Right lobe of liver (tissue), 6 donors: ENCODE measurements at regions not wholly inside any gene's neighbourhood (a gene's known extent, or its start where the extent isn't known, plus 50 kb on each side); places are given as distances from the start of the nearest gene placed in this dataset.

Source experiments
- ATAC-seq, 4 donors: fragments of 200-7000 bp; cut with Tn5 transposase; one replicate each; pipeline ENCODE4 v1.9.1; 2020; ENCODE audit warnings: mild to moderate bottlenecking in 4 of 4, moderate library complexity in 4 of 4
- DNase-seq, 3 donors: peaks; one replicate each; pipeline ENCODE4 v3.0.0-alpha.2; 2020
- H3K27ac ChIP-seq, 3 donors: fragments of 200-600 bp; one replicate each; pipeline ENCODE4 v1.8.0; 2022
- H3K27me3 ChIP-seq, 2 donors: fragments of 200-600 bp; one replicate each; pipeline ENCODE4 v1.8.0; 2022
- H3K36me3 ChIP-seq, 4 donors: fragments of 200-600 bp; sonication (generic) in 1 of 4; one replicate each; pipeline versions ENCODE4 v1.5.1 to v1.8.0; 2017 to 2022; ENCODE audit warnings: control low read depth in 1 of 4
- H3K4me1 ChIP-seq, 4 donors: fragments of 200-600 bp; sonication (generic) in 1 of 4; one replicate each; pipeline versions ENCODE4 v1.5.1 to v1.8.0; 2017 to 2022; ENCODE audit warnings: control low read depth in 1 of 4
- H3K4me3 ChIP-seq, 3 donors: fragments of 200-600 bp; one replicate each; pipeline ENCODE4 v1.8.0; 2022
- H3K9me3 ChIP-seq, 4 donors: fragments of 200-600 bp; sonication (generic) in 1 of 4; one replicate each; pipeline versions ENCODE4 v1.5.1 to v1.8.0; 2017 to 2022; ENCODE audit warnings: control low read depth in 1 of 4
- CTCF ChIP-seq, 4 donors: fragments of 200-600 bp in 3 of 4; fragments of 450-650 bp in 1 of 4; IDR thresholded peaks; one replicate each; pipeline versions ENCODE4 v1.5.1 to v1.8.0; 2016 to 2022; ENCODE audit warnings: antibody characterized with exemption in 4 of 4, mild to moderate bottlenecking in 2 of 4
- POLR2A ChIP-seq: fragments of 450-650 bp; IDR thresholded peaks from one replicate; pipeline ENCODE4 v1.6.1; 2017; ENCODE audit warnings: antibody characterized with exemption, mild to moderate bottlenecking
- WGBS: methylation state at CpG from one replicate; pipeline ENCODE4 v1.1.6; 2018; ENCODE audit warnings: low coverage, low lambda C conversion rate; ENCODE audit not compliant: insufficient coverage; ENCODE audit errors: missing lambda C conversion rate; 5-methylcytosine and 5-hydroxymethylcytosine counted together
- intact Hi-C, 2 donors: fragments of 100-400 bp; cut with DNase I; formaldehyde crosslinking; loops; one replicate each; pipeline versions ENCODE4 v1.11.2 to v1.14.1; 2022
- donor health status: DM: no; HTN: yes; CAD: no.
- donor health status: DM: no; HTN: no; CAD: no.
- donor health status: DM: no; HTN: no; CAD: no.
- donor health status: DM: no; HTN: yes; CAD: no.
- donor health status: DM: no; HTN: yes; CAD: no.

GRCh38 chr9:13725516-13725915 lies 446.0 kb upstream of the MPDZ start:
- no peak for DNase-seq
- H3K27ac ChIP-seq: no peak overlapping the region
- intact Hi-C loops: no loop called here
- H3K4me1 ChIP-seq: no peaks in the 10 kb centered on the region
- no peaks in the 10 kb centered on the region for H3K27me3 ChIP-seq
- 64% methylated on average over 2 of the region's 2 CpGs for WGBS
- no peak for ATAC-seq
- no peak overlapping the region for H3K4me3 ChIP-seq
- H3K36me3 ChIP-seq: no peaks in the 10 kb centered on the region
- TF ChIP-seq POLR2A (no peak), CTCF (IDR thresholded peaks at IDR 0.05) (no peak)
- no peaks in the 10 kb centered on the region for H3K9me3 ChIP-seq

DNA sequence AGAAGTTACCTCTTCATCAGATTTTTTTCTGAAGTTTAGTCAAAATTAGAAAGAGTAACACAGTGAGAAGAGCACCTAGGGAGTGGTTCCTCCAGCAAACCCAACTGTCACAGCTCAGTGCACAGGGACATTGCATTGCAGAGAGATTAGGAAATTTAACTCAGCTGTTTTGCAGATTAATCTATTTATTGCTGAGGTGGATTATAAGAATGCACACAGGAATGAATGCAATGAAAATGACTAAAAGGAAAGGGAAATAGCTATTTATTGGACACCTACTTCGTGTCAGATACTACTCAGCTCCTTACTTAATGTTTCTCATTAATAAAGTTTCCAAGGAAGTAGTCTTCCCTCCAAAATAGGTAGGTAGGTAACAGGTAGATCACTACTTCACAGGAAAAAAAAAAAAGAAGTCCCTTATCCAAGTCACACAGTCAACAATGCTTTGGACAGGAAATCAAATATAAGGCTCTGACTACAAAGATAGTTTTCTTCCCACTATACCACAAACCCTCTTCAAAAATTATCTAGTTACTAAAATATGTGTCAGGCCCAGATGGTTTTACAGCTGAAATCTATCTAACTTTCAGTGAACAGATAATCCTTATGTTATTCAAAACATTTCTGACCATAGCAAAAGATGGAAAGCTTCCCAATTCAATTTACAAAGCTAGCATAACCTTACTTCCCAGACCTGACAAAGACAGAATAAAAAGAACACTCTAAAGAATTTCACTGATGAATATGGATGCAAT lies 442.2 kb upstream of the MPDZ start:
- TF ChIP-seq POLR2A (no peak), CTCF (IDR thresholded peaks at IDR 0.05) (no peak)
- ATAC-seq (no peak), DNase-seq (no peak)
- no peaks in the 10 kb centered on the region for H3K36me3 ChIP-seq
- H3K4me3 ChIP-seq: no peak overlapping the region
- 13% methylated on average over 1 of the region's 1 CpG for whole genome bisulfite sequencing
- no peaks in the 10 kb centered on the region for H3K4me1 ChIP-seq
- intact Hi-C loops: no loop called here
- no peaks in the 10 kb centered on the region for H3K9me3 ChIP-seq
- H3K27ac ChIP-seq: no peak overlapping the region
- H3K27me3 ChIP-seq: no peaks in the 10 kb centered on the region

GRCh38 chr9:13719981-13720676 lies 440.6 kb upstream of the MPDZ start:
- no peak for ATAC-seq
- H3K36me3 ChIP-seq: no peaks in the 10 kb centered on the region
- no peaks in the 10 kb centered on the region for H3K4me1 ChIP-seq
- WGBS: 64% methylated on average over 6 of the region's 6 CpGs
- H3K27me3 ChIP-seq: no peaks in the 10 kb centered on the region
- no peaks in the 10 kb centered on the region for H3K9me3 ChIP-seq
- H3K4me3 ChIP-seq: no peak overlapping the region
- intact Hi-C loops: no loop called here
- no peak overlapping the region for H3K27ac ChIP-seq
- no peak for DNase-seq
- TF ChIP-seq POLR2A (no peak), CTCF (IDR thresholded peaks at IDR 0.05) (no peak)

- TF ChIP-seq CTCF (IDR thresholded peaks at IDR 0.05) (no peak), POLR2A (no peak)
- intact Hi-C loops: no loop called here
- no CpG with 5 or more reads among the region's 1 CpG for WGBS
- Histone ChIP-seq H3K36me3 (no peaks in the 10 kb centered on the region), H3K9me3 (no peaks in the 10 kb centered on the region), H3K4me1 (no peaks in the 10 kb centered on the region), H3K27ac (no peak overlapping the region), H3K4me3 (no peak overlapping the region), H3K27me3 (no peaks in the 10 kb centered on the region)
- ATAC-seq (no peak), DNase-seq (no peak)
These were observed 440.0 kb upstream of the MPDZ start for GRCh38 chr9:13719446-13719845.
